Ishikawa (cell line): ENCODE measurements at regions not wholly inside any gene's neighbourhood (a gene's known extent, or its start where the extent isn't known, plus 50 kb on each side); places are given as distances from the start of the nearest gene placed in this dataset.

Source experiments
- CEBPB ChIP-seq: IDR thresholded peaks from 2 replicates; pipeline ENCODE4 v1.6.1; 2012
- CREB1 ChIP-seq: IDR thresholded peaks from 2 replicates; pipeline ENCODE4 v1.6.1; 2012; ENCODE audit warnings: low read depth
- EGR1 ChIP-seq: IDR thresholded peaks from 2 replicates; pipeline ENCODE4 v1.6.1; 2012
- EP300 ChIP-seq: IDR thresholded peaks from 2 replicates; pipeline ENCODE4 v1.6.1; 2012; ENCODE audit warnings: borderline replicate concordance
- FOXM1 ChIP-seq: IDR thresholded peaks from 2 replicates; pipeline ENCODE4 v1.6.1; 2012; ENCODE audit warnings: low read depth, borderline replicate concordance
- MAX ChIP-seq: IDR thresholded peaks from 2 replicates; pipeline ENCODE4 v1.6.1; 2012
- NFIC ChIP-seq: IDR thresholded peaks from 2 replicates; pipeline ENCODE4 v1.6.1; 2012
- RAD21 ChIP-seq: IDR thresholded peaks from 2 replicates; pipeline ENCODE4 v1.6.1; 2012; ENCODE audit warnings: low read depth
- REST ChIP-seq: IDR thresholded peaks from 2 replicates; pipeline ENCODE4 v1.6.1; 2012; ENCODE audit warnings: low read depth, mild to moderate bottlenecking
- TAF1 ChIP-seq: IDR thresholded peaks from 2 replicates; pipeline ENCODE4 v1.6.1; 2012; ENCODE audit warnings: low read depth, mild to moderate bottlenecking
- TCF12 ChIP-seq: IDR thresholded peaks from 2 replicates; pipeline ENCODE4 v1.6.1; 2012; ENCODE audit warnings: low read depth
- TEAD4 ChIP-seq: IDR thresholded peaks from 2 replicates; pipeline ENCODE4 v1.6.1; 2012
- USF1 ChIP-seq: IDR thresholded peaks from 2 replicates; pipeline ENCODE4 v1.6.1; 2012
- YY1 ChIP-seq: IDR thresholded peaks from 2 replicates; pipeline ENCODE4 v1.6.1; 2012; ENCODE audit warnings: low read depth
- ZBTB7A ChIP-seq: IDR thresholded peaks from 2 replicates; pipeline ENCODE4 v1.6.1; 2012; ENCODE audit warnings: low read depth

GRCh38 chr17:34798581-34798980 lies 162.7 kb downstream of the CCT6B start:
- TF ChIP-seq CEBPB (no peak), RAD21 (no peak), YY1 (no peak), MAX (no peak), FOXM1 (no peak), CREB1 (no peak), EP300 (no peak), TEAD4 (no peak), TCF12 (no peak), USF1 (no peak)

GRCh38 chr17:34797720-34798119 lies 163.5 kb downstream of the CCT6B start:
- TF ChIP-seq USF1 (no peak), FOXM1 (no peak), CREB1 (no peak), EGR1 (no peak), REST (peak; percentile 90)

GRCh38 chr17:34793231-34793908 lies 167.9 kb downstream of the CCT6B start:
- TF ChIP-seq CREB1 (no peak), YY1 (no peak), REST (no peak), USF1 (no peak), TEAD4 (no peak), ZBTB7A (no peak), CEBPB (no peak), EP300 (no peak), FOXM1 (no peak), EGR1 (no peak), TAF1 (no peak), MAX (no peak), TCF12 (no peak), NFIC (no peak), RAD21 (no peak)

GRCh38 chr17:34788696-34789095 lies 172.6 kb downstream of the CCT6B start:
- TF ChIP-seq CREB1 = no peak
- TF ChIP-seq YY1 = no peak
- no peak for TF ChIP-seq MAX
- TF ChIP-seq RAD21 = no peak

GRCh38 chr17:34784526-34784925 lies 176.7 kb downstream of the CCT6B start:
- TF ChIP-seq EGR1 (no peak), USF1 (no peak), TEAD4 (no peak), MAX (no peak), TAF1 (no peak), NFIC (no peak), RAD21 (no peak), TCF12 (no peak), CEBPB (no peak), REST (no peak), EP300 (no peak), YY1 (no peak), FOXM1 (no peak), ZBTB7A (no peak)
